Progenitor cell of endocrine pancreas (in vitro differentiated cells): ENCODE measurements at regions not wholly inside any gene's neighbourhood (a gene's known extent, or its start where the extent isn't known, plus 50 kb on each side); places are given as distances from the start of the nearest gene placed in this dataset.
"Not testable (repeated sequence)": the region's sequence is repeated elsewhere in the genome, so short reads cannot be mapped to it uniquely, and the experiment has no call there.

Source experiments
- DNase-seq: peaks from one replicate; pipeline ENCODE4 v3.0.0; 2021; ENCODE audit warnings: low spot score; ENCODE audit not compliant: unreplicated experiment
- H3K27ac Mint-ChIP-seq: 2 replicates; pipeline ENCODE4 v1.8.0; 2021; ENCODE audit warnings: mild to moderate bottlenecking, moderate library complexity, mixed read lengths
- H3K27me3 Mint-ChIP-seq: 2 replicates; pipeline ENCODE4 v1.8.0; 2021; ENCODE audit warnings: mixed read lengths
- H3K36me3 Mint-ChIP-seq: 2 replicates; pipeline ENCODE4 v1.8.0; 2022; ENCODE audit warnings: mixed read lengths; ENCODE audit not compliant: insufficient read depth
- H3K4me1 Mint-ChIP-seq: 2 replicates; pipeline ENCODE4 v1.8.0; 2021; ENCODE audit warnings: low read depth, mixed read lengths
- H3K4me3 Mint-ChIP-seq: 2 replicates; pipeline ENCODE4 v1.8.0; 2021; ENCODE audit warnings: low read depth, mild to moderate bottlenecking, moderate library complexity, mixed read lengths
- H3K9me3 Mint-ChIP-seq: 2 replicates; pipeline ENCODE4 v1.8.0; 2021; ENCODE audit warnings: low read depth, mixed read lengths
- CTCF ChIP-seq: fragments of 200-600 bp; sonication (generic); IDR thresholded peaks from one replicate; pipeline ENCODE4 v1.5.0; 2021; ENCODE audit warnings: antibody characterized with exemption, mild to moderate bottlenecking; ENCODE audit not compliant: unreplicated experiment

GRCh38 chr4:92236877-92237276 is 66.9 kb upstream of the GRID2 start:
- no peaks in the 10 kb centered on the region for H3K27me3 Mint-ChIP-seq
- peaks cover 2% of the 10 kb centered on the region for H3K36me3 Mint-ChIP-seq

GRCh38 chr4:92237559-92237958 is 66.2 kb upstream of the GRID2 start:
- Mint-ChIP-seq H3K9me3 (peaks cover 6% of the 10 kb centered on the region), H3K36me3 (peaks cover 2% of the 10 kb centered on the region), H3K27ac (no peak overlapping the region), H3K4me3 (no peak overlapping the region), H3K27me3 (no peaks in the 10 kb centered on the region), H3K4me1 (peaks cover 6% of the 10 kb centered on the region)
- DNase-seq = no peak
- TF ChIP-seq CTCF = no peak

More at GRCh38 chr4:92236877-92237276, 66.9 kb upstream of the GRID2 start:
- H3K9me3 Mint-ChIP-seq = peaks cover 6% of the 10 kb centered on the region
- H3K4me1 Mint-ChIP-seq = peaks cover 6% of the 10 kb centered on the region
- DNase-seq = no peak
- H3K4me3 Mint-ChIP-seq = no peak overlapping the region
- H3K27ac Mint-ChIP-seq = no peak overlapping the region
- no peak for TF ChIP-seq CTCF

GRCh38 chr4:92241094-92241493 is 62.7 kb upstream of the GRID2 start:
- no peak for DNase-seq
- Mint-ChIP-seq H3K27me3 (no peaks in the 10 kb centered on the region), H3K27ac (no peak overlapping the region), H3K9me3 (peaks cover 6% of the 10 kb centered on the region), H3K4me1 (peaks cover 6% of the 10 kb centered on the region), H3K4me3 (no peak overlapping the region), H3K36me3 (peaks cover 2% of the 10 kb centered on the region)
- TF ChIP-seq CTCF = no peak

- no peak overlapping the region for H3K4me3 Mint-ChIP-seq
- no peaks in the 10 kb centered on the region for H3K36me3 Mint-ChIP-seq
- no peak overlapping the region for H3K27ac Mint-ChIP-seq
- no peak for TF ChIP-seq CTCF
- peaks cover 6% of the 10 kb centered on the region for H3K4me1 Mint-ChIP-seq
- H3K9me3 Mint-ChIP-seq = peaks cover 7% of the 10 kb centered on the region
- no peaks in the 10 kb centered on the region for H3K27me3 Mint-ChIP-seq
- DNase-seq = no peak
Observed at GRCh38 chr4:92246384-92246783, 57.4 kb upstream of the GRID2 start.

DNA sequence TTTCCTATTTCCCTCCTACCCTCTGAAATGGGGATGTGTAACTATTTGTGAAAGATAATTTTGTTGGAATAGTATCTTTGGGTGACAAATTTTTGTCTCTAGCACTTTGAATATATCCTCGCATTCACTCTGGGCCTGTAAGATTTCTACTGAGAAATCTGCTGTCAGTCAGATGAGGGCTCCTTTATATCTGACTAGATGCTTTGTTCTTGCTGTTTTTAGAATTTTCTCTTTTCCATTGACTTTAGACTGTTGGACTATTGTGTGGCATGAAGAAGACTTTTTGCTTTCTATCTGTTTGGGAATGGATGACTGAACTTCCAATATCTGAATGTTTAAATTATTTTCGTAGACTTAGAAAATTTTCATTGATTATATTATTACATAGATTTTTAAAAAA is 54.2 kb upstream of the GRID2 start:
- peaks cover 17% of the 10 kb centered on the region for H3K9me3 Mint-ChIP-seq
- peaks cover 6% of the 10 kb centered on the region for H3K4me1 Mint-ChIP-seq
- DNase-seq = no peak
- no peaks in the 10 kb centered on the region for H3K27me3 Mint-ChIP-seq
- H3K36me3 Mint-ChIP-seq = no peaks in the 10 kb centered on the region
- H3K27ac Mint-ChIP-seq = no peak overlapping the region
- TF ChIP-seq CTCF = no peak
- no peak overlapping the region for H3K4me3 Mint-ChIP-seq

DNA sequence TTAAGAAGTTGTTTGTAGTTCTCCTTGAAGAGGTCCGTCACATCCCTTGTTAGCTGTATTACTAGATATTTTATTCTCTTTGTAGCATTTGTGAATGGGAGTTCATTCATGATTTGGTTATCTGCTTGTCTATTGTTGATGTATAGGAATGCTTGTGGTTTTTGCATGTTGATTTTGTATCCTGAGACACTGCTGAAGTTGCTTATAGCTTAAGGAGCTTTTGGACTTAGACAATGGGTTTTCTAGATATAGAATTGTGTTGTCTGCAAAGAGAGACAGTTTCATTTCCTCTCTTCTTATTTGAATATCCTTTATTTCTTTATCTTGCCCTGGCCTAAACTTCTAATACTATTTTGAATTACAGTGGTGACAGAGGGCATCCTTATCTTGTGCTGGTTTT is 52.1 kb upstream of the GRID2 start:
- H3K9me3 Mint-ChIP-seq = peaks cover 17% of the 10 kb centered on the region
- DNase-seq = no peak
- no peak overlapping the region for H3K27ac Mint-ChIP-seq
- no peak for TF ChIP-seq CTCF
- H3K4me1 Mint-ChIP-seq = peaks cover 6% of the 10 kb centered on the region
- H3K27me3 Mint-ChIP-seq = no peaks in the 10 kb centered on the region
- H3K4me3 Mint-ChIP-seq = no peak overlapping the region
- H3K36me3 Mint-ChIP-seq = no peaks in the 10 kb centered on the region

DNA sequence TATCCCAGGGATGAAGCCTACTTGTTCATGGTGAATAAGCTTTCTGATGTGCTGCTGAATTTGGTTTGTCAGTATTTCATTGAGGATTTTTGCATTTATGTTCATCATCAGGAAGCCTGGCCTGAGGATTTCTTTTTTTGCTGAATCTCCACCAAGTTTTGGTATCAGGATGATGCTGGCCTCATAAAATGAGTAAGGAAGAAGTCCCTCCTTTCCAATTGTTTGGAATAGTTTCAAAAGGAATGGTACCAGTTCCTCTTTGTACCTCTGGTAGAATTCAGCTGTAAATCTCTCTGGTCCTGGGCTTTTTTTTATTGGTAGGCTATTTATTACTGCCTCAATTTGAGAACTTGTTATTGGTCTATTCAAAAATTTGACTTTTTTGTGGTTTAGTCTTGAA is 51.4 kb upstream of the GRID2 start:
- H3K27ac Mint-ChIP-seq, H3K4me1 Mint-ChIP-seq, H3K4me3 Mint-ChIP-seq, H3K36me3 Mint-ChIP-seq, H3K27me3 Mint-ChIP-seq, DNase-seq: not testable (repeated sequence)
- H3K9me3 Mint-ChIP-seq = peaks cover 17% of the 10 kb centered on the region
